Trophoblast cell (in vitro differentiated cells and primary cell): ENCODE measurements at regions not wholly inside any gene's neighbourhood (a gene's known extent, or its start where the extent isn't known, plus 50 kb on each side); places are given as distances from the start of the nearest gene placed in this dataset.

Experiments
- DNase-seq, 2 donors: peaks; one replicate each; pipeline ENCODE4 v3.0.0-alpha.2; 2016
- H2AFZ ChIP-seq: 2 replicates; pipeline ENCODE4 v1.6.1; 2013; ENCODE audit warnings: low read length, moderate library complexity, mild to moderate bottlenecking; ENCODE audit not compliant: insufficient read depth, poor library complexity
- H2AK5ac ChIP-seq: 2 replicates; pipeline ENCODE4 v1.6.1; 2013; ENCODE audit warnings: mild to moderate bottlenecking, low read length
- H2BK120ac ChIP-seq: 2 replicates; pipeline ENCODE4 v1.6.1; 2013; ENCODE audit warnings: low read length, mild to moderate bottlenecking, moderate library complexity; ENCODE audit not compliant: insufficient read depth, poor library complexity
- H2BK12ac ChIP-seq: 2 replicates; pipeline ENCODE4 v1.6.1; 2013; ENCODE audit warnings: mild to moderate bottlenecking, low read length, moderate library complexity
- H2BK5ac ChIP-seq: 2 replicates; pipeline ENCODE4 v1.6.1; 2013; ENCODE audit warnings: low read length, low read depth, moderate library complexity, mild to moderate bottlenecking; ENCODE audit not compliant: poor library complexity
- H3K14ac ChIP-seq: 2 replicates; pipeline ENCODE4 v1.6.1; 2013; ENCODE audit warnings: mild to moderate bottlenecking, low read length
- H3K18ac ChIP-seq: 2 replicates; pipeline ENCODE4 v1.6.1; 2013; ENCODE audit warnings: mild to moderate bottlenecking, low read length
- H3K23ac ChIP-seq: 2 replicates; pipeline ENCODE4 v1.6.1; 2013; ENCODE audit warnings: low read length
- H3K27ac ChIP-seq: 2 replicates; pipeline ENCODE4 v1.5.1; 2013; ENCODE audit warnings: low read depth, mild to moderate bottlenecking, inconsistent platforms, low read length, moderate library complexity
- H3K27me3 ChIP-seq: 2 replicates; pipeline ENCODE4 v1.6.1; 2013; ENCODE audit warnings: inconsistent platforms, mild to moderate bottlenecking, low read length, moderate library complexity; ENCODE audit not compliant: insufficient read depth
- H3K36me3 ChIP-seq, 2 experiments: 1 replicate in 1 of 2; 2 replicates in 1 of 2; pipeline ENCODE4 v1.6.1; 2013; ENCODE audit warnings: low read length in 2 of 2, mild to moderate bottlenecking in 2 of 2, moderate library complexity in 1 of 2; ENCODE audit not compliant: insufficient read depth in 2 of 2, control insufficient read depth in 1 of 2
- H3K4ac ChIP-seq: 2 replicates; pipeline ENCODE4 v1.6.1; 2013; ENCODE audit warnings: low read depth, mild to moderate bottlenecking, low read length, moderate library complexity
- H3K4me1 ChIP-seq, 2 experiments: 1 replicate in 1 of 2; 2 replicates in 1 of 2; pipeline ENCODE4 v1.6.1; 2013; ENCODE audit warnings: low read length in 2 of 2, mild to moderate bottlenecking in 2 of 2, moderate library complexity in 1 of 2; ENCODE audit not compliant: insufficient read depth in 2 of 2, control insufficient read depth in 1 of 2
- H3K4me2 ChIP-seq: 2 replicates; pipeline ENCODE4 v1.6.1; 2013; ENCODE audit warnings: inconsistent platforms, mild to moderate bottlenecking, low read length, moderate library complexity
- H3K4me3 ChIP-seq: 2 replicates; pipeline ENCODE4 v1.5.1; 2013; ENCODE audit warnings: mild to moderate bottlenecking, low read depth, low read length, inconsistent platforms
- H3K79me1 ChIP-seq: one replicate; pipeline ENCODE4 v1.6.1; 2013; ENCODE audit warnings: low read length
- H3K79me2 ChIP-seq: 2 replicates; pipeline ENCODE4 v1.6.1; 2013; ENCODE audit warnings: low read length, mild to moderate bottlenecking; ENCODE audit not compliant: control insufficient read depth, insufficient read depth, poor library complexity
- H3K9ac ChIP-seq: 2 replicates; pipeline ENCODE4 v1.6.1; 2013; ENCODE audit warnings: mild to moderate bottlenecking, low read length
- H3K9me3 ChIP-seq: 2 replicates; pipeline ENCODE4 v1.6.1; 2013; ENCODE audit warnings: low read depth, mild to moderate bottlenecking, control low read depth, inconsistent platforms, low read length; ENCODE audit not compliant: insufficient read depth
- H4K12ac ChIP-seq: 2 replicates; pipeline ENCODE4 v1.6.1; 2013; ENCODE audit warnings: low read depth, mild to moderate bottlenecking, low read length, moderate library complexity
- H4K8ac ChIP-seq: 2 replicates; pipeline ENCODE4 v1.6.1; 2013; ENCODE audit warnings: low read depth, mild to moderate bottlenecking, low read length, moderate library complexity
- H4K91ac ChIP-seq: one replicate; pipeline ENCODE4 v1.6.1; 2013; ENCODE audit warnings: low read depth, mild to moderate bottlenecking, low read length, moderate library complexity
- WGBS: extraction: QIAGEN DNeasy Blood & Tissue Kit; methylation state at CpG from one replicate; pipeline ENCODE4 v1.1.7; 2013; ENCODE audit warnings: missing lambda C conversion rate; ENCODE audit not compliant: insufficient read length, insufficient coverage; ENCODE audit errors: extremely low coverage; 5-methylcytosine and 5-hydroxymethylcytosine counted together

DNA sequence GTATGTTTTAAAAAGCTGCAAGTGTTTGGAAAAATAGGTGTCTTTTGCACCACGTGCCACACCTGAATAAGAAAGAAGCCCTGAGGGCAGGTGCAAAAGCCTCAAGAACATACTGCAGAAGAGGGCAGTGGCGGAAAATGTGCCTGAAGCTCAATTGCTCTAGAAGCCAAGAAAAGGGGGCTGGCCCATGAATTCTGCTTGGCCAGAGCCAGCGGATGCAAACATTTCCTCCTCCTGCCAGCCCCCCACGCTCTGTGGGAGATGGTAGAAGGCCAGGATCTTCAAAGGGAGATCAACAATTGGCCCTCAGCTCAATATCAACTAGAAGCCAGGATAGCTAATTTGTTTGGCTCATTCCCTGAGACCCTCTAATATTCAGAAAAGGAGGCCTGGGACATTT lies 80.3 kb upstream of the TMEM132D start:
- H4K8ac ChIP-seq = no peak overlapping the region
- no peak overlapping the region for H3K4me2 ChIP-seq
- H3K23ac ChIP-seq = no peak overlapping the region
- no peak overlapping the region for H3K4me3 ChIP-seq
- no peak for DNase-seq
- no CpG with 5 or more reads among the region's 4 CpGs for WGBS
- H2BK12ac ChIP-seq = no peak overlapping the region
- H3K27me3 ChIP-seq = no peaks in the 10 kb centered on the region
- no peak overlapping the region for H2BK120ac ChIP-seq
- H2BK5ac ChIP-seq = no peak overlapping the region
- H3K36me3 ChIP-seq = no peaks in the 10 kb centered on the region
- H3K14ac ChIP-seq = no peak overlapping the region
- no peak overlapping the region for H4K91ac ChIP-seq
- no peaks in the 10 kb centered on the region for H3K79me2 ChIP-seq
- peaks cover 2% of the 10 kb centered on the region for H3K9me3 ChIP-seq
- no peak overlapping the region for H3K18ac ChIP-seq
- H2AK5ac ChIP-seq = no peak overlapping the region
- no peak overlapping the region for H3K9ac ChIP-seq
- no peak overlapping the region for H3K27ac ChIP-seq
- no peak overlapping the region for H4K12ac ChIP-seq
- H3K4ac ChIP-seq = no peak overlapping the region
- no peaks in the 10 kb centered on the region for H3K79me1 ChIP-seq
- no peak overlapping the region for H2AFZ ChIP-seq
- no peaks in the 10 kb centered on the region for H3K4me1 ChIP-seq

DNA sequence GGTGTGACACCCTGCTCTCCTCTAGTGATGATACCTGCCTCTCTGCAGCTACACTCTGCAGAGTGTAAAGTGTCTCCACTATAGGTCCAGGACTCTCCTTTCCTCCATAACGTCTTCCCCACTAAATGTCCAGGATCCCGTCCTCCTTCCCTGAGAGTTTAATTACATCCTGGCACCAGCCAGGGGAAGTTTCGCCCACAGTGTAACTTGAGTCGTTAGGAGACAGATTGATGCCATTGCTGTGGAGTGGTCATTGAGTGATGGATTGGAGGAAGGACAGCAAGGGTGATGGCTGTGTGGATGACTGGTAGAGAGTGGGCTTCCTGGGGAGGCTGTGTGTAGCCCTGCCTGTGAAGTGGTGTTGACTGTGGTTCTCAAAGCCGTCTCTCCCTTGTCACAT lies 84.0 kb upstream of the TMEM132D start:
- Histone ChIP-seq H3K14ac (no peak overlapping the region), H2BK5ac (no peak overlapping the region), H4K12ac (no peak overlapping the region), H4K8ac (no peak overlapping the region), H2BK12ac (no peak overlapping the region), H2AK5ac (no peak overlapping the region), H3K79me1 (no peaks in the 10 kb centered on the region), H4K91ac (no peak overlapping the region), H2BK120ac (no peak overlapping the region), H3K27ac (no peak overlapping the region), H3K4me3 (no peak overlapping the region), H3K27me3 (no peaks in the 10 kb centered on the region), H3K18ac (no peak overlapping the region), H3K9me3 (peaks cover 2% of the 10 kb centered on the region), H3K9ac (peak overlapping the region; percentile 9), H3K36me3 (no peaks in the 10 kb centered on the region), H3K23ac (no peak overlapping the region), H3K4me1 (no peaks in the 10 kb centered on the region), H3K4me2 (no peak overlapping the region), H3K79me2 (no peaks in the 10 kb centered on the region), H2AFZ (no peak overlapping the region), H3K4ac (no peak overlapping the region)
- WGBS = no CpG with 5 or more reads among the region's 5 CpGs
- DNase-seq = no peak

DNA sequence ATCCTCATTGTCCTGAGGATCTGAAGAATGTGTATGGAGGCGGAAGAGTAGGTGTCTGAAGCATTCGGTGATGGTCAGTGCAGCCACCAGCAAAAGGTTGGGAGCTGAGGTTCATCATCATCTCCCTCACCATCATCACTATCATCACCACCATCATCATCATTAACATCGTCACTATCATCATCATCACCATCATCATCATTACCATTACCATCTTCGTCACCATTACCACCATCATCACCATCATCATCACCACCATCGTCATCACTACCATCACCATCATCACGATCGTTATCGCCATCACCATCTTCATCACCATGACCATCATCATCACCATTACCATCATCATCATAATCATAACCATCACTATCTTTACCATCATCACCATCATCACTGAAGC lies 90.8 kb upstream of the TMEM132D start:
- Histone ChIP-seq H2AFZ (no peak overlapping the region), H2BK12ac (no peak overlapping the region)

DNA sequence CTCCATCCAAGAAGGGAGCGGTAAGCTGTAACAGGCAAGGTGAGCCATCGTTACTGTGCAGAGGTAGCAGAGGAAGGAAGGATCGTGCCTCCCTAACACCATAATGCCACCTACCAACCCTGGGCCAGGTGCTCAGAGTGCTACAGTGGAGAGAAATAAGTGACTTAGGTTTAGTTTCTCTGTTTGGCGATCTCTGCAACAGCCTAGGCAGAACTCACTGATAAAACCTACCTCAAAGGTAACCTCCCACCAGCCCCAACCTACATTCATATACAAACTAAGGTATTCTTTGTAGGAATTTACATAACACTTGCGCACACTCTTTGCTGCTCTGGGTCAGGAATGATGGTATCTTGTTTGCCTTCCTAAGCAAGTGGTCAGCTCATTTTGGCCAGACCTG lies 93.4 kb upstream of the TMEM132D start:
- Histone ChIP-seq H3K27ac (no peak overlapping the region), H2BK12ac (no peak overlapping the region), H2AFZ (no peak overlapping the region), H2BK120ac (no peak overlapping the region), H3K79me1 (no peaks in the 10 kb centered on the region), H3K9me3 (no peaks in the 10 kb centered on the region), H3K27me3 (no peaks in the 10 kb centered on the region), H3K23ac (no peak overlapping the region), H3K79me2 (no peaks in the 10 kb centered on the region), H3K14ac (no peak overlapping the region), H2AK5ac (no peak overlapping the region), H2BK5ac (no peak overlapping the region), H3K4me2 (no peak overlapping the region), H3K36me3 (no peaks in the 10 kb centered on the region), H3K4me3 (no peak overlapping the region), H3K9ac (no peak overlapping the region), H3K4me1 (no peaks in the 10 kb centered on the region), H3K4ac (no peak overlapping the region), H4K91ac (no peak overlapping the region), H4K12ac (no peak overlapping the region), H3K18ac (no peak overlapping the region), H4K8ac (no peak overlapping the region)
- no CpG with 5 or more reads among the region's 5 CpGs for WGBS
- no peak for DNase-seq

More for the DNA sequence above, 90.8 kb upstream of the TMEM132D start:
- no peak overlapping the region for H3K14ac ChIP-seq
- no peak overlapping the region for H4K8ac ChIP-seq
- H4K91ac ChIP-seq = no peak overlapping the region
- no peak for DNase-seq
- H3K36me3 ChIP-seq = no peaks in the 10 kb centered on the region
- no peak overlapping the region for H3K4me3 ChIP-seq
- H3K79me2 ChIP-seq = no peaks in the 10 kb centered on the region
- no peak overlapping the region for H2BK120ac ChIP-seq
- H3K4me1 ChIP-seq = no peaks in the 10 kb centered on the region
- H3K79me1 ChIP-seq = no peaks in the 10 kb centered on the region
- no peaks in the 10 kb centered on the region for H3K9me3 ChIP-seq
- H4K12ac ChIP-seq = no peak overlapping the region
- no peak overlapping the region for H2AK5ac ChIP-seq
- no peaks in the 10 kb centered on the region for H3K27me3 ChIP-seq
- WGBS = 100% methylated on average over 1 of the region's 8 CpGs
- H3K4me2 ChIP-seq = no peak overlapping the region
- no peak overlapping the region for H3K27ac ChIP-seq
- no peak overlapping the region for H2BK5ac ChIP-seq
- no peak overlapping the region for H3K9ac ChIP-seq
- H3K4ac ChIP-seq = no peak overlapping the region
- H3K18ac ChIP-seq = no peak overlapping the region
- H3K23ac ChIP-seq = no peak overlapping the region
